Activated CD4-positive, CD25-positive, alpha-beta regulatory T cell treated with anti-CD3 and anti-CD28 coated beads, Interleukin-2, amount 50 U/mL, for 24 hours (primary cell): ENCODE measurements at regions not wholly inside any gene's neighbourhood (a gene's known extent, or its start where the extent isn't known, plus 50 kb on each side); places are given as distances from the start of the nearest gene placed in this dataset.

Experiments
- ATAC-seq, 2 donors: fragments of 150-1000 bp; cut with Tn5 transposase; one replicate each; pipeline ENCODE4 v1.10.0; 2021; ENCODE audit warnings: mild to moderate bottlenecking in 1 of 2, moderate library complexity in 1 of 2

DNA sequence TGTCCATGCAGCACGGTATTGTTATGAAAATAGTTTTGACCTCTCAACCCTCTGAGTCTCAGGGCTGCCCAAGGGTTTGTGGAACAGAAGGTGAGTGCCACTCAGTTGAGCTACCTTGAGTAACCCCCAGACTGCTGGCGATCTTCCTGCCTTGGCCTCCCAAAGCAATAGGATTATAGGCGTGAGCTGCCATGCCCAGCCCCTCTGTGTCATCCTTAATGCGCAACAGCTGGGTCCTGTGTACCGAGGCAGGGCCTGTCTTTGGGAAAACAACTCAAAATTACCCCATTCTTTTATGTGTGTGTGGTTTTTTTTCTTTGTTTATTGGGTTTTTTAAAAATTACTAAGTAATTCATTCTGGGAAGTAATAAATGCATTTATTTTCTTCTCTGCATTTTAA, 78.3 kb upstream of the TPM1 start:
- no peak for ATAC-seq

- no peak for ATAC-seq
Measured at GRCh38 chr15:62966294-62967078, 76.1 kb upstream of the TPM1 start.

GRCh38 chr15:62968699-62969098, 73.8 kb upstream of the TPM1 start:
- ATAC-seq: no peak

DNA sequence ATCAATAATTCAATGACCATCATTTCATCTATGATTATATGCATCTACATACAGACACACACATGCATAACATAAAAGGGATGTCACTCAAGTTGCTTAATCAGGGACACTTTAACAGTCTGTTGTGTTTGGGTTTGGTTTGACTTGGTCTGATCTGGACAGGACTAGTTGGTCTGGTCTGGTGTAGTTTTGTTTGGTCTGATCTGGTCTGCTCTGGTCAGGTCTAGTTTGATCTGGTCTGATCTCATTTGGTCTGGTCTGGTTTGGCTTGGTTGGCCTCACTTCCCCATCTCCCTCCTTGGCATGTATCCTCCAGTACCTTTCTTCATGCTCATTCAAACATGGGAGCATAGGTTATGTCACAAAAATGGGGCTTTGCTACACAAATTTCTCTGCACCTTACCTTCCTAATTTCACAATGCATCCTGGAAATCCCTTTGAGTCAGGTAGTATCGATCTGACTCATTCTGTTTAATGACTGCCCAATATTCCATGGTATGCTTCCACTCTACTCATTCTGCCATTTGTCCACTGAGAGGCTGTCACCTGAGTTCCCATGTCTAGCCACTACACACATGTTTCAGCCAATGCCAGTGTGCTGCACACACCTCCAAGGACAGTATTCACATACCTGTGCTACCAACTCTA, 73.0 kb upstream of the TPM1 start:
- no peak for ATAC-seq

GRCh38 chr15:62972814-62973213, 69.7 kb upstream of the TPM1 start:
- no peak for ATAC-seq

DNA sequence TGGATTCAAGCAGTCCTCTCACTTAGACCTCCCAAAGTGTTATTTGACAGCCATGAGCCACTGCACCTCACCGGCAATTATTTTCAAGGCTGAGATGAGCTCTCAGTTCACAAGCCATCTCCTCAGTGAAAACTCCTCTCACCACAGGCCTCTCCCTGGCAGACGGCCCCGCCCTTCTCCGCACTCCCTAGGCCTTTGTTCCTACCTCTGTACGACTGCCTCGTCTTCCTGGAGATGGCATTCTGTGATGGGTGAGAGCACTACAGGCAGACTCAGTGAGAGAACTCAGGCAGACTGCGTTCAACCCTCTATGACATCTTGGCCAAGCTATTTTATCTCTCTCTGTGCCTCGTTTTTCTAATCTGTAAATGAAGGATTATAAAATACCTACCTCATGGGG, 67.0 kb upstream of the TPM1 start:
- no peak for ATAC-seq

DNA sequence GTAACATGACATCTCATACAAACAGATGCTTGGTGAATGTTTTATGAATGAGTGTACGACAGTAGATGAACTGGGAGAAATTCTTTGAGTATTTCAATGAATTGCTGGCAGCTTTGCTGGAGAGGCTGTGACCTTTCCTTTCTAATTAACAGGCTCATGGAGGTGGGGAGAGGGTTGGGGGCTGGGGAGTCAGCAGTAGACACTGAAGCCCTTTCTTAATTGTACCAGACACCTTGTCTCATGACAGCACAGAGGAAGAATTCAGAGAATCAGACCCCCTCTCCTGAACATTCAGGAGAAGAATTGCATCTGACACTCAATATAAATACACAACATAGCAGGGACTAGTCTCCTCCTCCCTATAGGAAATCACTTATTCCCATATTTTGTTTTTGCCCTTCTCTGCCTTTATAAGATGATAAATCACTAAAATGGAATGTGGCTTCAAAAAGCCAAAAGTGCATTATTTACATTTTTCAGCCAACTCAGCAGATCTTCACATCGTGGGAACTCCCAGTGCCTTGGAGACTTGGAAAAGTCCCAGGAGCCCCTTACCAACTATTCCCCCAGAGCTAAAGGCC, 66.2 kb upstream of the TPM1 start:
- no peak for ATAC-seq

DNA sequence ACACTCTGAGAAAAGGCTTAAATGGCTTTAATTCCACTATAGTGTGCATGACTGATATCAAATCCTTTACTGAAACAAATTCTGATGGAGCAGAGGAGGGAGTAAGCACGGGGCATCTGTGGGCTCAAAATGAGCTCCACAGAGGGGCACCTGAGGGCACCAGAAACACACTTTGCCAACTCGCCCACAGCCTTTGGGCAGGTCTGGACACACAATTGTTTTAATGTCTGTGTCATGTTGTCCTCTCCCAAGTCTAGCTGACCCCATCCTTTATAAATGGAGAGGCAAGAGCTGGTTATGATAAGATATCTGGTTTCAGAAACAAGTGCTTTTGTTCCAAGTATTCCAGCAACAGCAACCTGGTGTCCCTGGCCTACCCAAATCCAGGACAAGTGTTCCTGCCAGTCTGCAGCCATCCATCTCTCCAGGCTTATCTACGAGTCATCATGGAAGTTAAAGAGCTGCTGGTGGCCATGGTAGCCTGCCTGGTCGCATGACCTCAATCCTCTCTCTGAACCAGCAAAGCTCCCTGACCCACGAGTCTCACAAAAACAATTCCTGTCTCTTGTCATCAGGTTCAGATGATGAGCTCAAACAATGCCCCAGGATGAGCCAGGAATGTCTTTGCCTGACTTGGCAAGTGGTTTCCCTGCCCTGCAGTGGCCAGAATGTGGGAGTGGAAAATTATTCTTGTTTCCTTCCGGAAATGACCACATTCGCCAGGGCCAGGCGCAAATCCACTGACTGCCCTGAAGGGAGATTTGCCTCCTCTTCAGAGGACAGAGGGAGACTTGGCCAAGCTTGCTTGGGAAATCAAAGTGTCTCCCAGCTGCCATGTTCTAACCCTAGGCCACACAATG, 64.4 kb upstream of the TPM1 start:
- no peak for ATAC-seq

DNA sequence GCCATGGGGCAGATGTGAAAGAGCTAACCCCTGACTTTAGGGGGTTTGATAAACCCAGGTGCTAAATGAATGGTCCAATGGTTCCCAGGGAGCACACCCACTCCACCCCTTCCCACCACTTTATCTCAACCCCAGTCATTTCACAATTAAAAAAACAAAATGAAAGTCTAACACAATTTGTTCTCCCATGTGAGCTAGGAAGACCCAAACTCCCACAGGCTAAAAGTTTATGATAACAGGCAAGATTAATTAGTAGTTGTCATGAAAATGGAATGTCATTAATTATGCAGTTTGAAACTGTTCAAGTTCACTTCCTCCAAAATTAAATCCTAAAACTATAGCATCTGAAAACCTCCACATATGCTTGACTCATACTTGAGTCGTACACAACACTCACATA, 63.3 kb upstream of the TPM1 start:
- ATAC-seq: no peak

GRCh38 chr15:62981071-62981470, 61.5 kb upstream of the TPM1 start:
- ATAC-seq: no peak

DNA sequence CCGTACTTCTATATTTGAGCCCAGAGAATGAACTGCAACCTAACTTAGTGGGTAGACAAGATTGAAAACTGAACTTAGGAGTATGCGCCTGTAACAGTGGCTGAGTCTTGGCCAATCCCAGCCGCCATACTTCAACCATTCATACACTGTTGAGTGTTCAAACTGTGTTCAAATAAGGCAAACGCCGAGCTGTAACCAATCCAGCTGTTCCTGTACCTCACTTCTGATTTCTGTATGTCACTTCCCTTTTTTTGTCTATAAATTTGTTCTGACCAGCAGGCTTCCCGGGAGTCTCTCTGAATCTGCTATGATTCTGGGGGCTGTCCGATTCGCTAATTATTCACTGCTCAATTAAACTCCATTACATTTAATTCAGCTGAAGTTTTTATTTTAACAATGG, 58.6 kb upstream of the TPM1 start:
- ATAC-seq: no peak

GRCh38 chr15:62985768-62986167, 56.8 kb upstream of the TPM1 start:
- ATAC-seq: no peak

DNA sequence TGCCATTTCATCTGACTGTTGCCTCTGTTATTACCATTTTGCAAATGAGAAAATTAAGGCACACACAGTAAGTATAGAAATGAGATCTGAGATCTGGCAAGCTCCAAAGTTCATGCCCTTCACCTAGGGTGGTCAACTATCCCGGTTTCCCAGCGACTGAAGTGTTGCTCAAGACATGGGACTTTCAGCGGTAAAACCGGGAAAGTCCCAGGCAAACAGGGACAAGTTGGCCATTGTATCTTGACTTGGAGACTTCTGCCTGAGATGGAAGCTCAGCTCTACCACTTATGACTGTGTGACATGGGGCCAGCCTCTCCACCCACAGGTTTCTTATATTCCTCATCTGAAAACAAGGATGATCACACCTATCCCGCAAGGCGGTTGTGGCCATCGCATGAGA, 55.6 kb upstream of the TPM1 start:
- no peak for ATAC-seq

DNA sequence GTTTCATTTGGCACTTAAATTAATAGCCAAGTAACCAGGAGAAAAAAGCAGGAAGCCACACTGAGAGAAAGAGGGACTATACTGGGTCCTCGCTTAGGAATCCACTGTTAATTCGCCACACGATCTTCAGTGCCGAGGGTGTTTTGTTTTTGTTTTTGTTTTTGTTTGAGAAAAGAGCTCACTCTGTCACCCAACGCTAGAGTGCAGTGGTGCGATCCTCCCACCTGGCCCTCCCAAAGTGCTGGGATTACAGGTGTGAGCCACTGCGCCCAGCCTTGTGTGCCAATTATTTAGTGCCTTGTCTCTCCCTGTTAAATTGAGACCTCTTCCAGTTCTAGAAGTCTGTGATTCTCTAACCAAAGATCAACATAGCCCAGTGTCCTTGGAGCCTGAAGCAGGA, 53.8 kb upstream of the TPM1 start:
- ATAC-seq: no peak

GRCh38 chr15:62989366-62990055, 53.0 kb upstream of the TPM1 start:
- no peak for ATAC-seq

- no peak for ATAC-seq
Measured at GRCh38 chr15:62991698-62992097, 50.8 kb upstream of the TPM1 start.

DNA sequence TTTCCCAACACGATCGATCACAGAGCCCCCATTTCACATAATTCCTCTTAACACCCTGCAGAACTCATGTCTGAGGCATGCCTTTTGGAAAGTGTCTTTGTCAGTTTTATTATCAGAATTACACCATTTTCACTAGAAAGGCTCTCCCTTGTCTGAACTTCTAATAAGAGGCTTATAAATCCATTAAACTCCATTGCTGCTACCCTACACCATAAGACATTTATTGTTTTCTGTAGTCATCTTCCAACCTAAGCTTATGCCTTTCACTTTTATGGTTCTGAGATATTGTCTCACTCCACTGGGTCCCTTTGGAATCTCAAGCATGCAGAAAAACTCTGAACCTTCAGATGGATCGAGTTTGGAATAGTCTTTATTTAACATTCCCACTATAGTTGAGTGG, 50.2 kb upstream of the TPM1 start:
- no peak for ATAC-seq
